Stimulated activated CD4-positive, alpha-beta T cell treated with anti-CD3 and anti-CD28 coated beads, TNF-alpha, amount 100 ng/mL, for 1 hour (primary cell): ENCODE measurements at regions not wholly inside any gene's neighbourhood (a gene's known extent, or its start where the extent isn't known, plus 50 kb on each side); places are given as distances from the start of the nearest gene placed in this dataset.

Source experiments
- DNase-seq, 3 donors: peaks; one replicate each; pipeline ENCODE4 v3.0.0-alpha.2; 2020; ENCODE audit warnings: low read depth in 3 of 3, low spot score in 1 of 3

GRCh38 chr12:90331262-90331661 is 622.6 kb upstream of the ATP2B1 start:
- no peak for DNase-seq

- DNase-seq, result no peak
Measured at GRCh38 chr12:90327793-90328743, 619.4 kb upstream of the ATP2B1 start.

- DNase-seq, result no peak
Measured at GRCh38 chr12:90323217-90323616, 614.6 kb upstream of the ATP2B1 start.

GRCh38 chr12:90322006-90322405 is 613.4 kb upstream of the ATP2B1 start:
- DNase-seq, result no peak

GRCh38 chr12:90321369-90321768 is 612.7 kb upstream of the ATP2B1 start:
- DNase-seq, result no peak

GRCh38 chr12:90311561-90311960 is 602.9 kb upstream of the ATP2B1 start:
- no peak for DNase-seq

GRCh38 chr12:90305379-90305778 is 596.7 kb upstream of the ATP2B1 start:
- DNase-seq, result no peak

- DNase-seq, result no peak
Measured at GRCh38 chr12:90304231-90304630, 595.6 kb upstream of the ATP2B1 start.

- no peak for DNase-seq
Measured at GRCh38 chr12:90303771-90304170, 595.1 kb upstream of the ATP2B1 start.

GRCh38 chr12:90301561-90302133 is 593.0 kb upstream of the ATP2B1 start:
- DNase-seq, result no peak

GRCh38 chr12:90301095-90301494 is 592.5 kb upstream of the ATP2B1 start:
- no peak for DNase-seq

GRCh38 chr12:90299666-90300065 is 591.0 kb upstream of the ATP2B1 start:
- DNase-seq, result no peak

- no peak for DNase-seq
Measured at GRCh38 chr12:90299121-90299520, 590.5 kb upstream of the ATP2B1 start.

- no peak for DNase-seq
Measured at GRCh38 chr12:90298289-90298948, 589.8 kb upstream of the ATP2B1 start.

- DNase-seq, result no peak
Measured at GRCh38 chr12:90295858-90296257, 587.2 kb upstream of the ATP2B1 start.

- DNase-seq, result no peak
Measured at GRCh38 chr12:90292183-90292582, 583.5 kb upstream of the ATP2B1 start.

- DNase-seq, result no peak
Measured at GRCh38 chr12:90290980-90291975, 582.6 kb upstream of the ATP2B1 start.

GRCh38 chr12:90287585-90287984 is 578.9 kb upstream of the ATP2B1 start:
- DNase-seq, result no peak

- DNase-seq, result no peak
Measured at GRCh38 chr12:90281154-90281868, 572.7 kb upstream of the ATP2B1 start.

- DNase-seq, result no peak
Measured at GRCh38 chr12:90280564-90281058, 572.0 kb upstream of the ATP2B1 start.
